ENCODE measurements at regions not wholly inside any gene's neighbourhood (a gene's known extent, or its start where the extent isn't known, plus 50 kb on each side); places are given as distances from the start of the nearest gene placed in this dataset.

- ATAC-seq (ENCODE audit: low read depth) (no peak), DNase-seq (no peak)
- no peak for TF ChIP-seq CTCF (IDR thresholded peaks at IDR 0.05)
- no peaks in the 10 kb centered on the region for H3K4me1 Mint-ChIP-seq
- no peaks in the 10 kb centered on the region for H3K27me3 Mint-ChIP-seq
- POLR2A ChIA-PET, result no interaction called here
- H3K9me3 Mint-ChIP-seq, result no peaks in the 10 kb centered on the region
- intact Hi-C loops (cut with micrococcal nuclease), result no loop called here
- no peak overlapping the region for H3K27ac Mint-ChIP-seq
- CTCF ChIA-PET, result no interaction called here
- H3K36me3 Mint-ChIP-seq (ENCODE audit: low read depth), result no peaks in the 10 kb centered on the region
- no peak overlapping the region for H3K4me3 Mint-ChIP-seq
Observed at GRCh38 chr7:155956977-155957376, 144.7 kb upstream of the SHH start.

GRCh38 chr7:155955367-155955635 is 143.0 kb upstream of the SHH start:
- ChIA-PET POLR2A (no interaction called here), CTCF (no interaction called here)
- Mint-ChIP-seq H3K36me3 (ENCODE audit: low read depth) (no peaks in the 10 kb centered on the region), H3K27me3 (no peaks in the 10 kb centered on the region), H3K27ac (no peak overlapping the region), H3K9me3 (no peaks in the 10 kb centered on the region), H3K4me1 (no peaks in the 10 kb centered on the region), H3K4me3 (no peak overlapping the region)
- DNase-seq (no peak), ATAC-seq (ENCODE audit: low read depth) (no peak)
- TF ChIP-seq CTCF (IDR thresholded peaks at IDR 0.05), result no peak
- intact Hi-C loops (cut with micrococcal nuclease), result no loop called here

GRCh38 chr7:155954550-155955366 is 142.5 kb upstream of the SHH start:
- Mint-ChIP-seq H3K36me3 (ENCODE audit: low read depth) (no peaks in the 10 kb centered on the region), H3K27ac (no peak overlapping the region), H3K27me3 (no peaks in the 10 kb centered on the region), H3K4me3 (no peak overlapping the region), H3K4me1 (no peaks in the 10 kb centered on the region), H3K9me3 (no peaks in the 10 kb centered on the region)
- CTCF ChIA-PET, result no interaction called here
- intact Hi-C loops (cut with micrococcal nuclease), result no loop called here
- no peak for DNase-seq
- POLR2A ChIA-PET, result no interaction called here
- no peak for ATAC-seq (ENCODE audit: low read depth)
- TF ChIP-seq CTCF (IDR thresholded peaks at IDR 0.05), result no peak

GRCh38 chr7:155953781-155954549 is 141.7 kb upstream of the SHH start:
- no peaks in the 10 kb centered on the region for H3K4me1 Mint-ChIP-seq
- TF ChIP-seq CTCF (IDR thresholded peaks at IDR 0.05), result no peak
- no peak for DNase-seq
- no peaks in the 10 kb centered on the region for H3K27me3 Mint-ChIP-seq
- no peaks in the 10 kb centered on the region for H3K36me3 Mint-ChIP-seq (ENCODE audit: low read depth)
- H3K4me3 Mint-ChIP-seq, result no peak overlapping the region
- ATAC-seq (ENCODE audit: low read depth), result no peak
- POLR2A ChIA-PET, result no interaction called here
- H3K9me3 Mint-ChIP-seq, result no peaks in the 10 kb centered on the region
- CTCF ChIA-PET, result no interaction called here
- H3K27ac Mint-ChIP-seq, result no peak overlapping the region
- intact Hi-C loops (cut with micrococcal nuclease), result no loop called here

- intact Hi-C loops (cut with micrococcal nuclease), result no loop called here
- no peak for DNase-seq
- Mint-ChIP-seq H3K9me3 (no peaks in the 10 kb centered on the region), H3K36me3 (ENCODE audit: low read depth) (no peaks in the 10 kb centered on the region), H3K27ac (no peak overlapping the region), H3K4me3 (no peak overlapping the region), H3K4me1 (no peaks in the 10 kb centered on the region), H3K27me3 (no peaks in the 10 kb centered on the region)
- no peak for TF ChIP-seq CTCF (IDR thresholded peaks at IDR 0.05)
- ChIA-PET CTCF (no interaction called here), POLR2A (no interaction called here)
- no peak for ATAC-seq (ENCODE audit: low read depth)
Observed at GRCh38 chr7:155953501-155953778, 141.2 kb upstream of the SHH start.

Data from activated B cell treated with CpG ODN at 0.5 μM for 24 hours (primary cell).